Bronchial epithelial cell (primary cell): ENCODE measurements at regions not wholly inside any gene's neighbourhood (a gene's known extent, or its start where the extent isn't known, plus 50 kb on each side); places are given as distances from the start of the nearest gene placed in this dataset.

Experiments used
- DNase-seq: peaks from one replicate; pipeline ENCODE4 v3.0.0-alpha.2; 2010; ENCODE audit warnings: low read depth
- FAIRE-seq: peaks from 2 replicates; lab custom pipeline; 2011; peaks lifted over from hg19 to GRCh38; lab: Jason Lieb, UNC
- H3K27me3 ChIP-seq: 2 replicates; pipeline ENCODE4 v1.5.1; 2011; ENCODE audit warnings: low read length; ENCODE audit not compliant: control insufficient read depth, insufficient read depth
- H3K36me3 ChIP-seq: 2 replicates; pipeline ENCODE4 v1.5.1; 2011; ENCODE audit warnings: low read length; ENCODE audit not compliant: control insufficient read depth, insufficient read depth
- H3K4me3 ChIP-seq: 2 replicates; pipeline ENCODE4 v1.5.1; 2011; ENCODE audit warnings: mild to moderate bottlenecking, low read depth, low read length, control low read depth
- CTCF ChIP-seq: IDR thresholded peaks from 2 replicates; pipeline ENCODE4 v1.5.1; 2011; ENCODE audit warnings: mild to moderate bottlenecking, moderate library complexity, low read length, control low read depth, inconsistent platforms; ENCODE audit not compliant: insufficient read depth, severe bottlenecking

DNA sequence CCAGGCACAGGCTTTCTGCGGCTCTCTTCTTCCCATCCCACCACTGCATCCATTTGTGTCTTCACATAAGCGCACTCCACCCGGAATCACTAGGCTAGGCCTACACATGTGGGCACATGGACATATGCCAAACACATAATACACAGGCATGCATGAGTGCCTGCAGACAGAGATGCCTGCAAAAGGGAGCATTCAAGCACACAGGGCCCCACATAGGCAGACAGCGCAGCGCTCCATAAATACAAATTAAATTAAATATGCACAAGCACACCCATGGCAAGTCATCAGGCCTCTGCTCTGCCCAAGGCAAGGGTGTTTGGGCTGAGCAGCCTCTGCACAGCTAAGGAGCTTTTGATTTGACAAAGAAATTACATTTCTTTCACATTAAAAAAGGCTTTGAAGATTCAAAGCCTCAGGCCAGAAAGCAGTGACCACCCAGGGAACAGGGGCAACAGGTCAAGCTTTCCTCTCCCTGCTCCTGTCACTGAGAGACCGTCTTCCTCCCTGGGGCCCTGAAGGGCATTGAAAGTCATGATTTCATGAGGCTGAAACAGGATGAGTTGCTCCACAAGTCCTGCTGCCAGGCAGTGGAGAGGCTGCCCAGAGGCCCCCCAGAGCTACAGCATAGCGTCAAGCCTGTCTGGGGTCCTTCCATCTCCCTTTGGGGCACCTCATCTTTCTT lies 134.2 kb upstream of the LRFN2 start:
- TF ChIP-seq CTCF = no peak
- no peak overlapping the region for H3K4me3 ChIP-seq
- DNase-seq (no peak), FAIRE-seq (no peak)
- H3K36me3 ChIP-seq = no peaks in the 10 kb centered on the region
- no peaks in the 10 kb centered on the region for H3K27me3 ChIP-seq

DNA sequence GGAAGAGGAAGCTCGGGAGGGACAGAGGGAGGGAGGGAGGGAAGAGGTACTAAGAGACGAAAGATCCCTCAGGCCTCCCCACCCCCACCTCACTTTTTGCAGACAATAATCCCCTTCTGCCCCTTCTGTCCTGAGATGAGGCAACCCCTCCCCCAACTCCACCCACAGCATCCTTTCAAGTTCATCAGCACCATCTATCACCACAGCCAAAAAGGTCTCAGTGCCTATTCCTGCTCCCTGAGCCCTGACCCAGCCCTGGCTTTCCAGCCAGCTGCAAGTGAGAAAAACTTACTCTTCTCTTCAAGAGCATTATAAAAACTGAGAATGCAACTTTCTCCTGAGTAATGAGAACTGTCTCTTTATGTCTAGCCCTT lies 133.2 kb upstream of the LRFN2 start:
- DNase-seq (no peak), FAIRE-seq (no peak)
- Histone ChIP-seq H3K27me3 (no peaks in the 10 kb centered on the region), H3K4me3 (no peak overlapping the region), H3K36me3 (no peaks in the 10 kb centered on the region)
- no peak for TF ChIP-seq CTCF

DNA sequence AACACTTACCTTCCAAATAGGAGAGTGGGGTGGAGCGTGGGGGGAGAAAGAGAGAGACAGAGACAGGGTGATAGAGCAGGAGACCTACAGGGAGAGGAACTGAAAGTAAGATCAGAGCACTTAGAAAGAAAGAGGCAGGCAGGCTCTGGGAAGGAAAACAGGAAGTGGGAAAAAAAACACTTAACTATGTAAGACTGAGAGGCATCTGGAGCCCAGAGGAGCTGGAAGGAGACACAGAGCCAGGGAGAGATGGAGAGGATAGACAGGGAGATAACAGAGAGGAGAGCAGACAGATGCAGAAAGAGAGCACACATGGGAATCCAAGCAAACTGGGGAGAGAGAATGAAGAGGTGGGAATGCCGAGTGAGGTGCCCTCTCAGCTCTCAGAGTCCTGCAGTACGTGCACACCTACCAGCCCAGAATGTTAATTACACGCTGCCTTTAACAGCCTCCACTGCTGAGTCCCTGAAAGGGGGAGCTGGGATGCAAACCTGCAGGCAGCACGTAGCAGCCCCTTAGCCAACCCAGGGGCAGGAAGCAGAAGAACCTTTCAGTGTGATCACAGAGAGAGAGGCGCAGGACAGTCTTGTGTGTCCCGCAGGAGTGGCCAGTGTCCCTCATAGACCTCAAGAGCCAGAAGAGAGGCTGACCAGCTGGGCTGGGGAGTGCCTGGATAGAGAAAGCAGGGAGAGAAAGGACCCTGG lies 132.7 kb upstream of the LRFN2 start:
- DNase-seq (no peak), FAIRE-seq (no peak)
- no peak for TF ChIP-seq CTCF
- no peak overlapping the region for H3K4me3 ChIP-seq
- no peaks in the 10 kb centered on the region for H3K27me3 ChIP-seq
- H3K36me3 ChIP-seq = no peaks in the 10 kb centered on the region

DNA sequence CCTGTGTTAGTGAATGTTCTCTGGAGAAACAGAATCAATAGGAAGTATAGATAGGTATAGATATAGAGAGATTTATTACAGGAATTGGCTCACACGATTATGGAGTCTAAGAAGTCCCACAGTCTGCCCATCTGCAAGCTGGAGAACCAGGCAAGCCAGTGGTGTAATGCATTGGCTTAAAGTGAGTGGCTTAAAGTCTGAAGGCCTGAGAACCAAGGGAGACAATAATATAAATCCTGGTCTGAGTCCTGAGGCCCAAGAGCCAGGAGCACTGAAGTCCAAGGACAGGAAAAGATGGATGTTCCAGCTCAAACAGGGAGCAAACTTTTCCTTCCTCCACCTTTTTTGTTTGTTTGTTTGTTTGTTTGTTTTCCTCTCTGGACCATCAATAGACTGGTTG lies 131.2 kb upstream of the LRFN2 start:
- FAIRE-seq (no peak), DNase-seq (no peak)
- no peak overlapping the region for H3K4me3 ChIP-seq
- no peaks in the 10 kb centered on the region for H3K36me3 ChIP-seq
- no peak for TF ChIP-seq CTCF
- no peaks in the 10 kb centered on the region for H3K27me3 ChIP-seq

DNA sequence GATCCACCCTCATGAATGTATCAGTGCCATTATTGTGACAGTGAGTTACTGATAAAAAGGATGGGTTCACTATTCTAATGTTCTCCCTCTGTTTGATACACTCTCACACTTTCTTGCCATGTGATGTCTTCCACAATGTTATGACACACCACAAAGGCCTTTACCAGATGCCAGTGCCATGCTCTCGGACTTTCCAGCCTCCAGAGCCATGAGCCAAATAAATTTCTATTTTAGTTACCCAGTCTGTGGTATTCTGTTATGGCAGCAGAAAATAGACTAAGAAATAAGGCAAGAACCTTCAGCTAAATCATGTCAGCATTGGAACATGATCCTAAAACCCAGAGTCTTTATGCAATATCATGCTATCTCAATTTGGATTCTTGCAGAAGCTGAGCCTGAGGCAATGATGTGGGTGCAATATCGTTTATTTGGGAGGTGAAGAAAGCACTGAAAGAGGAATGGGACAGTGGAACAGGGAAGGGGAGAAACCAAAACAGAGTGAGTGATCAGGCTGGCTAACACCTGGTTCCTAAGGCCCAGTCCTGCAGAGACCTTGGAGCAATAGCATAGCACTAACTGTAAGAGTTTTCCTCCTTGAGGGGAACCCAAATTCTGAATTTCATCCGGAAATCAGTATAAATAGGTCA lies 130.4 kb upstream of the LRFN2 start:
- H3K4me3 ChIP-seq = no peak overlapping the region
- DNase-seq (no peak), FAIRE-seq (no peak)
- no peak for TF ChIP-seq CTCF
- H3K27me3 ChIP-seq = no peaks in the 10 kb centered on the region
- no peaks in the 10 kb centered on the region for H3K36me3 ChIP-seq
